A549 (cell line): ENCODE measurements at regions not wholly inside any gene's neighbourhood (a gene's known extent, or its start where the extent isn't known, plus 50 kb on each side); places are given as distances from the start of the nearest gene placed in this dataset.

ENCODE experiments used
- ATAC-seq, 2 experiments: fragments of 200-7000 bp in 1 of 2; fragments of >200 bp in 1 of 2; cut with Nextera tagmentation in 1 of 2; cut with Tn5 transposase in 1 of 2; 3 replicates each; pipeline versions ENCODE4 v1.8.0 to v1.9.1; 2018 to 2020; ENCODE audit warnings: mild to moderate bottlenecking in 1 of 2, moderate library complexity in 1 of 2
- CTCF ChIA-PET: fragments of 300-600 bp; sonication (Branson Sonifier 250); formaldehyde crosslinking; extraction: SDS; loops from one replicate; lab custom pipeline; 2021; ENCODE audit warnings: antibody characterized with exemption, inconsistent platforms; lab: Yijun Ruan, JAX
- POLR2A ChIA-PET: fragments of 350-600 bp; formaldehyde crosslinking; extraction: SDS; loops from one replicate; lab custom pipeline; 2021; ENCODE audit warnings: antibody characterized with exemption, inconsistent platforms; lab: Yijun Ruan, JAX
- DNase-seq, 2 experiments: peaks; one replicate each; pipeline versions ENCODE4 v3.0.0 to v3.0.0-alpha.2; 2011 to 2016; ENCODE audit warnings: low read depth in 1 of 2, low spot score in 1 of 2
- FAIRE-seq: peaks from 2 replicates; lab custom pipeline; 2011; peaks lifted over from hg19 to GRCh38; lab: Jason Lieb, UNC
- H3K27ac ChIP-seq, 2 experiments: fragments of >200 bp; sonication (Bioruptor Twin); formaldehyde crosslinking; 3 replicates each; pipeline ENCODE4 v1.5.1; 2016 to 2017
- H3K4me1 ChIP-seq: fragments of >200 bp; sonication (Bioruptor Twin); formaldehyde crosslinking; 3 replicates; pipeline ENCODE4 v1.6.1; 2016
- H3K4me2 ChIP-seq: fragments of >200 bp; sonication (Bioruptor Twin); formaldehyde crosslinking; 3 replicates; pipeline ENCODE4 v1.6.1; 2016
- H3K4me3 ChIP-seq: fragments of >200 bp; sonication (Bioruptor Twin); formaldehyde crosslinking; 3 replicates; pipeline ENCODE4 v1.5.1; 2016
- H3K9me3 ChIP-seq: fragments of >200 bp; sonication (Bioruptor Twin); formaldehyde crosslinking; 3 replicates; pipeline ENCODE4 v1.6.1; 2016
- CBX8 ChIP-seq: fragments of 200-600 bp; sonication (generic); IDR thresholded peaks from 2 replicates; pipeline ENCODE4 v1.6.1; 2016
- CHD2 ChIP-seq: fragments of 150-350 bp; IDR thresholded peaks from 2 replicates; pipeline ENCODE4 v1.6.1; 2014; ENCODE audit warnings: low read length; ENCODE audit not compliant: partially characterized antibody
- FOSL2 ChIP-seq, 2 experiments: fragments of 450-650 bp in 1 of 2; fragments of >200 bp in 1 of 2; sonication (Bioruptor Twin) in 1 of 2; formaldehyde crosslinking; IDR thresholded peaks; 2 replicates each; pipeline versions ENCODE4 v1.5.0 to v1.6.1; 2016 to 2020; ENCODE audit warnings: mild to moderate bottlenecking in 1 of 2, moderate library complexity in 1 of 2
- FOXS1 ChIP-seq: fragments of 250-450 bp; sonication (Bioruptor Pico); IDR thresholded peaks from 2 replicates; pipeline ENCODE4 v1.5.0; 2020; ENCODE audit warnings: mild to moderate bottlenecking, moderate library complexity
- GATA3 ChIP-seq: IDR thresholded peaks from 2 replicates; pipeline ENCODE4 v1.6.1; 2012; ENCODE audit warnings: borderline replicate concordance
- HDAC2 ChIP-seq: fragments of 200-600 bp; sonication (generic); IDR thresholded peaks from 2 replicates; pipeline ENCODE4 v1.6.1; 2016
- HOXB13 ChIP-seq: fragments of 250-450 bp; sonication (Bioruptor Pico); IDR thresholded peaks from 2 replicates; pipeline ENCODE4 v1.5.0; 2020; ENCODE audit warnings: low read depth, mild to moderate bottlenecking, moderate library complexity
- HOXB5 ChIP-seq: fragments of 250-450 bp; sonication (Bioruptor Pico); IDR thresholded peaks from 2 replicates; pipeline ENCODE4 v1.5.0; 2020; ENCODE audit warnings: mild to moderate bottlenecking, moderate library complexity
- JUN ChIP-seq, 2 experiments: fragments of >200 bp; sonication (Bioruptor Twin); formaldehyde crosslinking; IDR thresholded peaks; 2 replicates in 1 of 2; 3 replicates in 1 of 2; pipeline ENCODE4 v1.6.1; 2016 to 2017
- MAFK ChIP-seq: fragments of 450-650 bp; IDR thresholded peaks from 2 replicates; pipeline ENCODE4 v1.6.1; 2014; ENCODE audit not compliant: partially characterized antibody
- MYC ChIP-seq: IDR thresholded peaks from 2 replicates; pipeline ENCODE4 v1.6.1; 2012; ENCODE audit warnings: mild to moderate bottlenecking, inconsistent platforms, low read length, improper control_type of control experiment, borderline replicate concordance
- RAD21 ChIP-seq, 2 experiments: fragments of >200 bp in 1 of 2; sonication (Bioruptor Twin) in 1 of 2; formaldehyde crosslinking in 1 of 2; IDR thresholded peaks in 1 of 2; conservative IDR thresholded peaks in 1 of 2; 2 replicates in 1 of 2; 3 replicates in 1 of 2; pipeline ENCODE4 v1.6.1; 2012 to 2018; ENCODE audit warnings: inconsistent platforms in 1 of 2
- RCOR1 ChIP-seq: fragments of 150-350 bp; IDR thresholded peaks from 2 replicates; pipeline ENCODE4 v1.6.1; 2014; ENCODE audit warnings: antibody characterized with exemption, low read length, low read depth
- RFX5 ChIP-seq: fragments of 450-650 bp; IDR thresholded peaks from 2 replicates; pipeline ENCODE4 v1.7.1; 2014; ENCODE audit warnings: antibody characterized with exemption, mild to moderate bottlenecking, moderate library complexity
- ZFP36 ChIP-seq: fragments of 450-650 bp; IDR thresholded peaks from 2 replicates; pipeline ENCODE4 v1.6.1; 2014; ENCODE audit warnings: borderline replicate concordance; ENCODE audit not compliant: partially characterized antibody
- ZNF302 ChIP-seq: fragments of 250-450 bp; sonication (Bioruptor Pico); IDR thresholded peaks from 2 replicates; pipeline ENCODE4 v1.9.0; 2021; ENCODE audit warnings: inconsistent platforms, mild to moderate bottlenecking, moderate library complexity
- WGBS: methylation state at CpG from one replicate; pipeline ENCODE4 v1.1.6; 2017; ENCODE audit errors: missing lambda C conversion rate; 5-methylcytosine and 5-hydroxymethylcytosine counted together
- TF ChIP-seq, protein P1 (sequence below): fragments of 150-350 bp; IDR thresholded peaks from 2 replicates; pipeline ENCODE4 v1.6.1; 2014; ENCODE audit warnings: low read depth, mild to moderate bottlenecking, low read length

DNA sequence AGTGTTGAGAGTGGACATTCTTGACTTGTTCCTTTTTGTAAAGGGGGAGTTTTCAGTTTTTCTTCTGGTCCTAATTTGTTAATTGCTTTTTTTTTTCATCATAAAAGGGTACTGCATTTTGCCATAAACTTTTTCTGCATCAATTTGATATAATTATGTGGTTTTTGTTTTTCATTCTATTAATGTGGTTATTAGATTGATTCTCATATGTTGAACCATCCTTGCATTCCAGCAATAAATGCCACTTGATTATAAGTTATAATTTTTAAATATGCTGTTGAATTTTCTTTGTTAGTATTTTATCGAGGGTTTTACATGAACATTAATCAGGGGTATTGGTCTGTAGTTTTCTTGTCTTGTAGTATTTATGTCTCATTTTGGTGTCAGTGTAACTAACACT, 87.2 kb upstream of the SMIM36 start:
- H3K9me3 ChIP-seq: peaks cover 26% of the 10 kb centered on the region; the same call in 2 of the 3 replicates
- H3K4me1 ChIP-seq: no peaks in the 10 kb centered on the region
- H3K27ac ChIP-seq: no peak overlapping the region
- POLR2A ChIA-PET: no interaction called here
- FAIRE-seq (no peak), DNase-seq (no peak), ATAC-seq (no peak)
- no peak overlapping the region for H3K4me2 ChIP-seq
- CTCF ChIA-PET: no interaction called here
- no peak for TF ChIP-seq HOXB13
- no peak for TF ChIP-seq RCOR1
- TF ChIP-seq JUN (IDR thresholded peaks at IDR 0.05): no peak
- TF ChIP-seq HDAC2: 0 out of 2 replicates have a peak, but pooled peaks have one; percentile 21
- H3K4me3 ChIP-seq: no peak overlapping the region
- 20% methylated on average over 1 of the region's 1 CpG for WGBS

DNA sequence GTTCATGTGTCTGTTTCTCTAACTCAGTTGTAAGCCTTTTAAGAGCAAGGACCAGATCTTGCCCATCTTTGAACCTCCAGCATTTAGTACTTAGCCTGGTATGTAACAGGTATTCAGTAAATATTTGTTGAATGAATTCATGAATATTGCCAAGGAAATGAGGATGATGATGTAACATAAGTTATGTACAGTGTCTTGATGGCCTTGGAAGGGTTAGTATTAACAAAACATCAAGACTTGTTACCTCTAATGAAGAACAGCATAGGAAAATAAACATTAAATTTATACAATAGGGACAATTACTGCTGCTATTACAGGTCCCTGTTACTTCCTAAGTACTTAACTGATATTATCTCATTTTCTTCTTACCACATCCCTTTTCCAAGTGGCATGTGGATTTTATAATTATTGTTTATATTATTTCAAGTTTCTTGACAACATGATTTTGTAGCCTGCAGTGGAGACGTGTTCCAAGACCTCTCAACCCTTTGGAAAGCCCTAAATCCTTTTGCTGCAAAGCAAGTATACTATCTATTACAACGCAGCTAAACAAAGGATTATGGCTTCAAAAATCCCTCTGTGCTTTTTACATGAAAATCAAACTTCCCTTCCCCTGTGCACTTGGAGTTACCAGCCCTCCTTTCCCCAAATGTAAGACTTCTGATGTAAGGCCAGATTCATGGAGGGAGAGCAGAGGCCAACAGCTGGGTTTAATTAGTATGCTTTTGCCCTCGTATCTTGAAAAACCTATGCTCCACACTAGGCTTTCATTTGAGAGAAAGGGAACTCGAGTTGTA, 77.4 kb upstream of the SMIM36 start:
- Histone ChIP-seq H3K4me3 (no peak overlapping the region), H3K9me3 (no peaks in the 10 kb centered on the region), H3K27ac (peak overlapping the region in 1 of 2 experiments; percentile 35; a peak in 2 of 6 replicates), H3K4me2 (peak overlapping the region; percentile 40), H3K4me1 (peaks cover 29% of the 10 kb centered on the region)
- ATAC-seq: no peak
- CTCF ChIA-PET: interaction anchor here (0.7 kb wide), 1 partner anchor 62 kb away, joined by 3 read pairs; no protein-coding TSS in a partner anchor
- WGBS: 49% methylated on average over 4 of the region's 4 CpGs
- POLR2A ChIA-PET: no interaction called here
- TF ChIP-seq GATA3 (0 out of 2 replicates have a peak, but pooled peaks have one; percentile 34), CHD2 (no peak), FOSL2 (IDR thresholded peaks at IDR 0.05) (no peak; the same call in 1 of the 2 replicates), FOSL2 (CRISPR knock-in tag; IDR thresholded peaks at IDR 0.05) (0 out of 2 replicates have a peak, but pooled peaks have one; percentile 11)
- no peak for FAIRE-seq
- DNase-seq: no peak

DNA sequence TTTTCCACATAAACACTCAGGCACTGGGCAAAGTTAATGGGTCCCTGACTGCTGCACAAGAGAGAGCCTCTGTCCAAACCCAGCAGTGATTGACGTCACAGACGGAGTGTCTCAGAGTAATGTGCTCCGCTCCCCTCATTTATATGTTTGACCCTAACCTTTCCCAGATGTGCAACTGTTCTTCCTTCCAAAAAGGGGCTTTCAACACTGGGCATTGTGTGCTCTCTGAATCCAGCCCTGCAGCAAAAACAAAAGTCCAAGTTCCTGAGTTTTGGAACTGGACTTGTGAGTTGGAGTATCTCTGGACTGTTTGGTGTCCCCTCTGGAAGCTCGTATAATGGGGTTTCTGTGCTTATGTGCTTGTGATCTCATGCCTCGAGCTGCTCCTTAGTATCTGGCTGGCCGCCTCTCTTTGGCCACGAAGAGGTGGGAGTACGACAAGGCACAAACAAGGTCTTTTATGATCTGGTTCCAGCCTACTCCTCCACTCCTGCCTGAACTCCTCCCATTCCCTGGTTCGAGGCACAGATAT, 76.4 kb upstream of the SMIM36 start:
- WGBS: 70% methylated on average over 9 of the region's 9 CpGs
- no peak for ATAC-seq
- ChIA-PET CTCF (no interaction called here), POLR2A (no interaction called here)
- no peak for DNase-seq
- Histone ChIP-seq H3K4me1 (peaks cover 39% of the 10 kb centered on the region), H3K4me2 (peak overlapping the region; percentile 40), H3K27ac (peak overlapping the region in 1 of 2 experiments; percentile 35; a peak in 3 of 6 replicates), H3K9me3 (no peaks in the 10 kb centered on the region), H3K4me3 (no peak overlapping the region)
- TF ChIP-seq ZFP36: no peak
- no peak for TF ChIP-seq FOXS1 (CRISPR knock-in tag)
- no peak for TF ChIP-seq HOXB5 (CRISPR knock-in tag)
- no peak for TF ChIP-seq MYC
- TF ChIP-seq CBX8: no peak
- FAIRE-seq: no peak

DNA sequence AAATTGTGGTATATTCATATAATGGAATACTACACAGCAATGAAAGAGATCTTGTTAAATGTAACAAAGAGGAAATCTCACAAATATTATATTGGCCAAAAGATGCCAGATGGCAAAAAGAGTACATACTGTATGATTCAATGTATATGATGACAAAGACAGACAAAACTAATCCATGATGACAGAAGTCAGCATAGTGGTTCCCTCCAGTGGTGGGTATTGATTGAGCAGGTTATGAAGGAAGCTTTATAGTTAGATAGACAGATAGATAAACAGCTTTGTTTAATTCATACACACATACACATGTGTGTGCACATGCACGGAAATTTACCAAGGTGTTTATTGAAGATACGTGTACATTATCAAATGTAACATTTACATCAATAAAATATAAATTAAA, 74.4 kb upstream of the SMIM36 start:
- Histone ChIP-seq H3K4me3 (no peak overlapping the region), H3K4me2 (no peak overlapping the region), H3K4me1 (peaks cover 42% of the 10 kb centered on the region), H3K27ac (no peak overlapping the region; a peak in 1 of 6 replicates), H3K9me3 (no peaks in the 10 kb centered on the region)
- WGBS: 91% methylated on average over 2 of the region's 2 CpGs
- no peak for ATAC-seq
- CTCF ChIA-PET: interaction anchor here (0.6 to 1.0 kb wide), 2 partner anchors 57 to 59 kb away, joined by 3 read pairs; no protein-coding TSS in a partner anchor
- POLR2A ChIA-PET: no interaction called here
- 0 out of 5 replicates have a peak, but pooled peaks of 1 of the 2 experiments have one; percentile 21 for TF ChIP-seq RAD21 (conservative IDR thresholded peaks at IDR 0.05 in 1 of 2, IDR thresholded peaks at IDR 0.05 in 1 of 2)
- TF ChIP-seq MYC: no peak
- no peak for TF ChIP-seq ZNF302 (CRISPR knock-in tag)
- FAIRE-seq: peak; percentile 78
- DNase-seq: no peak

DNA sequence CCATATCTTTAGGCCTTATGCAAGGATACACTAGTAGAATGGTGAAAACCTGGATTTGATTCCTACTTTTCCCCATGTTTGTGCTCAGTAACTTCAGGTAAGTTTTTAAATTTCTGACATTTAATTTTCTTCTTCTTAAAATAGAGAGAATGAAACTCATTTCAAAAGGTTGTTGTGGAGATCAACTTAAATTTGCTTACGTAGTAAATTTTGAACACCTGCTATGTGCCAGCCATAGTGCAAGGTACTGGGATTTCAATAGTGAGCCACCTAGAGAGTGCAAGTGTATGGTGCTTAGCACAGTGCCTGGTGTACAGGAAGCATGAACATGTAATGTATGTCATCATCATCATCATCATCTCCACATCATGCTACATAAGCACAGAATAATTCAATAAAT, 73.6 kb upstream of the SMIM36 start:
- 93% methylated on average over 1 of the region's 1 CpG for WGBS
- H3K9me3 ChIP-seq: no peaks in the 10 kb centered on the region
- H3K4me3 ChIP-seq: no peak overlapping the region
- H3K4me1 ChIP-seq: peaks cover 42% of the 10 kb centered on the region
- TF ChIP-seq, protein P1, sequence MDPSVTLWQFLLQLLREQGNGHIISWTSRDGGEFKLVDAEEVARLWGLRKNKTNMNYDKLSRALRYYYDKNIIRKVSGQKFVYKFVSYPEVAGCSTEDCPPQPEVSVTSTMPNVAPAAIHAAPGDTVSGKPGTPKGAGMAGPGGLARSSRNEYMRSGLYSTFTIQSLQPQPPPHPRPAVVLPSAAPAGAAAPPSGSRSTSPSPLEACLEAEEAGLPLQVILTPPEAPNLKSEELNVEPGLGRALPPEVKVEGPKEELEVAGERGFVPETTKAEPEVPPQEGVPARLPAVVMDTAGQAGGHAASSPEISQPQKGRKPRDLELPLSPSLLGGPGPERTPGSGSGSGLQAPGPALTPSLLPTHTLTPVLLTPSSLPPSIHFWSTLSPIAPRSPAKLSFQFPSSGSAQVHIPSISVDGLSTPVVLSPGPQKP: no peak
- TF ChIP-seq RFX5: no peak
- peak; percentile 80 for TF ChIP-seq MAFK
- FAIRE-seq (peak; percentile 28), ATAC-seq (no peak), DNase-seq (no peak)
- CTCF ChIA-PET: interaction anchor here (0.6 kb wide), 1 partner anchor 186 kb away, joined by 4 read pairs; no protein-coding TSS in a partner anchor
- POLR2A ChIA-PET: no interaction called here
- H3K4me2 ChIP-seq: peak overlapping the region; percentile 45
- peak overlapping the region; percentile 46 to 72 for H3K27ac ChIP-seq
